OCI-LY7 (cell line): ENCODE measurements at regions not wholly inside any gene's neighbourhood (a gene's known extent, or its start where the extent isn't known, plus 50 kb on each side); places are given as distances from the start of the nearest gene placed in this dataset.

ENCODE experiments used
- BruUV-seq: library from RNA; stranded (reverse); fragments of 400-500 nt; replicated peaks from 2 replicates; lab custom pipeline; 2021; lab: Mats Ljungman, UMichigan
- CTCF ChIA-PET: fragments of 300-600 bp; sonication (Branson Sonifier 250); formaldehyde crosslinking; loops from one replicate; lab custom pipeline; 2022; ENCODE audit warnings: antibody characterized with exemption; ENCODE audit not compliant: unreplicated experiment; lab: Charles Lee
- POLR2A ChIA-PET: fragments of 300-600 bp; sonication (Branson Sonifier 250); formaldehyde crosslinking; loops from one replicate; lab custom pipeline; 2022; ENCODE audit warnings: antibody characterized with exemption; lab: Charles Lee
- DNase-seq: peaks from one replicate; pipeline ENCODE4 v3.0.0-alpha.2; 2015; ENCODE audit warnings: low spot score
- H2AFZ ChIP-seq: fragments of 200-600 bp; sonication (generic), shearing (Covaris generic); 2 replicates; pipeline ENCODE4 v1.6.1; 2014; ENCODE audit warnings: mild to moderate bottlenecking, antibody characterized with exemption, low read length, moderate library complexity
- H3K27ac ChIP-seq: fragments of 200-600 bp; sonication (generic); 2 replicates; pipeline ENCODE4 v1.5.1; 2014; ENCODE audit warnings: mixed run types, low read depth, mild to moderate bottlenecking, moderate library complexity, low read length, inconsistent platforms; ENCODE audit not compliant: poor library complexity, severe bottlenecking
- H3K36me3 ChIP-seq: fragments of 200-600 bp; sonication (generic); 2 replicates; pipeline ENCODE4 v1.6.1; 2014; ENCODE audit warnings: mild to moderate bottlenecking, antibody characterized with exemption, low read length, moderate library complexity, mixed read lengths; ENCODE audit not compliant: insufficient read depth
- H3K4me1 ChIP-seq: fragments of 200-600 bp; sonication (generic); 2 replicates; pipeline ENCODE4 v1.5.1; 2014; ENCODE audit warnings: mild to moderate bottlenecking, low read length; ENCODE audit not compliant: insufficient read depth, poor library complexity, severe bottlenecking
- H3K4me2 ChIP-seq: fragments of 200-600 bp; sonication (generic); 2 replicates; pipeline ENCODE4 v1.6.1; 2014; ENCODE audit warnings: mild to moderate bottlenecking, low read length
- H3K4me3 ChIP-seq: fragments of 200-600 bp; sonication (generic); 2 replicates; pipeline ENCODE4 v1.5.1; 2014; ENCODE audit warnings: mild to moderate bottlenecking, low read depth, low read length; ENCODE audit not compliant: poor library complexity, severe bottlenecking
- H3K79me2 ChIP-seq: fragments of 200-600 bp; sonication (generic); 2 replicates; pipeline ENCODE4 v1.6.1; 2016; ENCODE audit warnings: low read depth, mild to moderate bottlenecking, low read length, moderate library complexity, mixed read lengths; ENCODE audit not compliant: insufficient read depth
- H3K9me2 ChIP-seq: fragments of 200-600 bp; sonication (generic); 2 replicates; pipeline ENCODE4 v1.6.1; 2016; ENCODE audit warnings: mild to moderate bottlenecking, low read length, mixed read lengths; ENCODE audit not compliant: insufficient read depth
- H3K9me3 ChIP-seq: fragments of 200-600 bp; sonication (generic); 2 replicates; pipeline ENCODE4 v1.6.1; 2014; ENCODE audit warnings: mild to moderate bottlenecking, mixed run types, low read length, mixed read lengths
- H4K20me1 ChIP-seq: fragments of 200-600 bp; sonication (generic); 2 replicates; pipeline ENCODE4 v1.6.1; 2014; ENCODE audit warnings: mild to moderate bottlenecking, antibody characterized with exemption, low read length, moderate library complexity, mixed read lengths; ENCODE audit not compliant: insufficient read depth
- EZH2phosphoT487 ChIP-seq: fragments of 200-600 bp; sonication (generic); IDR thresholded peaks from 2 replicates; pipeline ENCODE4 v1.6.1; 2018; ENCODE audit warnings: low read depth, borderline replicate concordance, mild to moderate bottlenecking, mixed run types, antibody characterized with exemption, low read length, moderate library complexity, mixed read lengths
- intact Hi-C: fragments of 100-400 bp; cut with micrococcal nuclease; formaldehyde crosslinking; loops from one replicate; pipeline ENCODE4 v1.10.0; 2022; ENCODE audit not compliant: unreplicated experiment
- TF ChIP-seq, protein P1 (sequence below): fragments of 200-600 bp; sonication (generic); conservative IDR thresholded peaks from 2 replicates; pipeline ENCODE4 v1.5.1; 2014; ENCODE audit warnings: mild to moderate bottlenecking, antibody characterized with exemption, low read length, moderate library complexity, mixed read lengths

DNA sequence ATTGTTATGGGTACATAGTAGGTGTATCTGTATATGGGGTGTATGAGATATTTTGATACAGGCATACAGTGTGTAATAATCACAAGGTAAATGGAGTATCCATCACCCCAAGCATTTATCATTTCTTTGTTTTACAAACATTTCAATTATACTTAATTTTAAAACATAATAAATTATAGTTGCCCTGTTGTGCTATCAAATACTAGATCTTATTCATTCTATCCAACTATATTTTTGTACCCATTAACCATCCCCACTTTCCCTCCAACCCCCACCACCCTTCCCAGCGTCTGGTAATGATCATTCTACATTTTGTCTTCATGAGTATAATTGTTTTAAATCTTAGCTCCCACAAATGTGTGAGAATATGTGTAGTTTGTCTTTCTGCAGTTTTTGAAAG, 302.6 kb downstream of the FOXG1 start:
- H3K4me1 ChIP-seq = no peaks in the 10 kb centered on the region
- H3K27ac ChIP-seq = no peak overlapping the region
- H3K79me2 ChIP-seq = no peaks in the 10 kb centered on the region
- no peak overlapping the region for H2AFZ ChIP-seq
- no peaks in the 10 kb centered on the region for H3K9me2 ChIP-seq
- H3K9me3 ChIP-seq = peaks cover 5% of the 10 kb centered on the region; the same call in 1 of the 2 replicates
- H3K4me2 ChIP-seq = no peak overlapping the region
- no peaks in the 10 kb centered on the region for H3K36me3 ChIP-seq
- ChIA-PET POLR2A (no interaction called here), CTCF (no interaction called here)
- H3K4me3 ChIP-seq = no peak overlapping the region
- intact Hi-C loops = no loop called here
- H4K20me1 ChIP-seq = no peaks in the 10 kb centered on the region
- no TSS peak for BruUV-seq
- no peak for DNase-seq
- no peak for TF ChIP-seq EZH2phosphoT487
- TF ChIP-seq, protein P1, sequence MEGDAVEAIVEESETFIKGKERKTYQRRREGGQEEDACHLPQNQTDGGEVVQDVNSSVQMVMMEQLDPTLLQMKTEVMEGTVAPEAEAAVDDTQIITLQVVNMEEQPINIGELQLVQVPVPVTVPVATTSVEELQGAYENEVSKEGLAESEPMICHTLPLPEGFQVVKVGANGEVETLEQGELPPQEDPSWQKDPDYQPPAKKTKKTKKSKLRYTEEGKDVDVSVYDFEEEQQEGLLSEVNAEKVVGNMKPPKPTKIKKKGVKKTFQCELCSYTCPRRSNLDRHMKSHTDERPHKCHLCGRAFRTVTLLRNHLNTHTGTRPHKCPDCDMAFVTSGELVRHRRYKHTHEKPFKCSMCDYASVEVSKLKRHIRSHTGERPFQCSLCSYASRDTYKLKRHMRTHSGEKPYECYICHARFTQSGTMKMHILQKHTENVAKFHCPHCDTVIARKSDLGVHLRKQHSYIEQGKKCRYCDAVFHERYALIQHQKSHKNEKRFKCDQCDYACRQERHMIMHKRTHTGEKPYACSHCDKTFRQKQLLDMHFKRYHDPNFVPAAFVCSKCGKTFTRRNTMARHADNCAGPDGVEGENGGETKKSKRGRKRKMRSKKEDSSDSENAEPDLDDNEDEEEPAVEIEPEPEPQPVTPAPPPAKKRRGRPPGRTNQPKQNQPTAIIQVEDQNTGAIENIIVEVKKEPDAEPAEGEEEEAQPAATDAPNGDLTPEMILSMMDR = no peak

DNA sequence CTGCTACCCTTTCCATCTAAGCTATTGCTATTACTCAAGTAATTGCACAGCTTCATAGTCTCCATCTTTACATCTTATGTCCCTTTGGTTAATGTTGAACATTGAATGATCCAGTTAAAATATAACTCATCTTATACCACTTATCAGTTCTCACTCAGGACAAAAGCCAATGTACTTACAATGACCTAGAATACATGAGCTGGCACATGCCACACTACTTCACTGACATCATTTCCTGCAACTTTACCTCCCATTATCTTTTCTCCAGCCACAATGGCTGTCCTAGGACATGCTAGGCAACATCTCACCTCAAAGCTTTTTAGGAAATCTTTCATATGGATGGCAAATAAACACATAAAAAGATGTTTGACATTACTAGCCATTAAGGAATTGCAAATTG, 309.2 kb downstream of the FOXG1 start:
- Histone ChIP-seq H3K79me2 (no peaks in the 10 kb centered on the region), H2AFZ (no peak overlapping the region), H3K4me1 (no peaks in the 10 kb centered on the region), H3K36me3 (no peaks in the 10 kb centered on the region), H3K9me3 (peaks cover 7% of the 10 kb centered on the region; the same call in 1 of the 2 replicates), H4K20me1 (no peaks in the 10 kb centered on the region), H3K9me2 (no peaks in the 10 kb centered on the region), H3K4me2 (no peak overlapping the region), H3K4me3 (no peak overlapping the region), H3K27ac (no peak overlapping the region)
- TF ChIP-seq, protein P1 = no peak
- no peak for TF ChIP-seq EZH2phosphoT487
- ChIA-PET POLR2A (no interaction called here), CTCF (no interaction called here)
- intact Hi-C loops = no loop called here
- no TSS peak for BruUV-seq
- DNase-seq = no peak

DNA sequence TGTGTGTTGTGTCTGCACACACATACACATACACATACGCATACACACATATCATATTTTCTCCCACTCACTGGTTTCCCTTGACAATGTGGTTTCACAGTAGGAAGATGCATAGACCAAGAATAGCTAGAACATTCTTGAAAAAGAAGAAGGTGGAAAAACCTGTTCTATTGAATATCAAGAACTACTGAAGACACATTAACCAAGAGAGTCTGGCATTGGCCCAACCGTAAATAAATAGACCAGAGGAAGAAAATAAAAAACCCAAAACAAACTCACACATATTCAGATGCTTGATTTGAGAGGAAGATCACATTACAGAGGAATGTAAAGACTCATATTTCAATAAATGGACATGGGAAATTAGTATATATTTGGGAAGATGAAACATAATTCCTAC, 311.3 kb downstream of the FOXG1 start:
- Histone ChIP-seq H4K20me1 (no peaks in the 10 kb centered on the region), H3K79me2 (no peaks in the 10 kb centered on the region), H3K4me1 (no peaks in the 10 kb centered on the region), H3K9me3 (peaks cover 7% of the 10 kb centered on the region; the same call in 1 of the 2 replicates), H3K27ac (no peak overlapping the region), H3K4me2 (no peak overlapping the region), H3K36me3 (no peaks in the 10 kb centered on the region), H2AFZ (no peak overlapping the region), H3K4me3 (no peak overlapping the region), H3K9me2 (no peaks in the 10 kb centered on the region)
- POLR2A ChIA-PET = no interaction called here
- no peak for DNase-seq
- CTCF ChIA-PET = no interaction called here
- intact Hi-C loops = no loop called here
- BruUV-seq = no TSS peak
- TF ChIP-seq, protein P1 = no peak
- TF ChIP-seq EZH2phosphoT487 = no peak
